NCI-H2029 treated with DMSO at 0.1 percent for 48 hours (cell line): ENCODE measurements at regions not wholly inside any gene's neighbourhood (a gene's known extent, or its start where the extent isn't known, plus 50 kb on each side); places are given as distances from the start of the nearest gene placed in this dataset.

Experiments used
- DNase-seq: peaks from one replicate; lab custom pipeline; 2025; lab: John Stamatoyannopoulos, UW

DNA sequence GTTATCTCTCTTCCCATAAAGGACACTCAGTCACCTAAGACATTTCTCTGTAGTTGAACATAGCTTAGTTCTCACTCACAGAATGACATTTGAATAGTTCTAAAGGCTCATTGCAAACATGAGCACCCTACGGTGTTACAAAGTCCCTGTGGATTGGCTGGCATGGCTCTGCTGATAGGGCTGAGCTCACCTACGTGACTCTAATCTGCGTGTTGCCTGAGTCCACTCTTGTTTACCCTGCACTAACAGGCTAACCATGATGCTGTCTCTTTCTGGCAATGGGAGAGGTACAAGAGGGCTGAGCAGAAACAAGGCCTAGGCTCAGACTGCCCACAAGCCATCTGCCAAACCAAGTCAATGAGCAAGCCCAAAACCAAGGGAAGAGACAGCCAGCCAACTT, 103.6 kb downstream of the PALM2AKAP2 start:
- DNase-seq = no peak

DNA sequence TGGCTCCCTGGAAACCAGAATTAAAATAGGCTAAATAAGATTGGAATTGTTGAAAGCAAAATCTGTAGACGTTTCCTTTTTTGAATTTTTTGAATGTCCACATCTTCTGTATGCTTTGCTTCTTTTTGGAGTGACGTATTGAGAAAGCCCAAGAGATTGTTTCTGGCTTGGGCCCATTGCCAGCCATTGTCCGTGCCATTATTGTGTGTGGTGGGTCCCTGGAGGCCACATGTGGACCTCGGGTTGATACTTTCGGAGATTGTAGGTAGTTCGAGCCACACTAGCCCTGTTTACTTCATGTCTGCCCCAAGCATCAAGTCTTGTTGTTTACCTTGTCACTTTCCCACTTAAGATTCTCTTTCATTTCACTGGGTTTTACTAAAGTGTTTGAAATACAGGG, 106.0 kb downstream of the PALM2AKAP2 start:
- DNase-seq = no peak

DNA sequence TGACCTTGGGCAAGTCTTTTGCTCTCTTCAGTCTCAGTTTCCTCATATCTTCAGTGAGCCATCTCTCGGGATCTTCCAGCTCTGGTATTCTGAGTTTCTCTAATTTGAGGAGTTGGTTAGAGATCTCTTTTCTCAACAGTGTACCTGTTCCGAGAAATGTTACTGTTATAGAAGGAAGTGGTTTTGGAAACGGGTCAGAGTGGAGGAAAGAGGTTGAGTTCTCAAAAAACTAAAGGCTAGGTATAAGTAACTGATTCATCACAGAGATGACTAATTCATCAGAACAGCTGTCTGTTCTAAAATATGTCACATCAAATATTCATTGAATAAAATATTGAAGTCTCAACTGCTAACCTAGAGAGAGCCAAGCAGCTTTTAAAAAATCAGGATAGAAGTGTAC, 106.6 kb downstream of the PALM2AKAP2 start:
- DNase-seq = no peak

DNA sequence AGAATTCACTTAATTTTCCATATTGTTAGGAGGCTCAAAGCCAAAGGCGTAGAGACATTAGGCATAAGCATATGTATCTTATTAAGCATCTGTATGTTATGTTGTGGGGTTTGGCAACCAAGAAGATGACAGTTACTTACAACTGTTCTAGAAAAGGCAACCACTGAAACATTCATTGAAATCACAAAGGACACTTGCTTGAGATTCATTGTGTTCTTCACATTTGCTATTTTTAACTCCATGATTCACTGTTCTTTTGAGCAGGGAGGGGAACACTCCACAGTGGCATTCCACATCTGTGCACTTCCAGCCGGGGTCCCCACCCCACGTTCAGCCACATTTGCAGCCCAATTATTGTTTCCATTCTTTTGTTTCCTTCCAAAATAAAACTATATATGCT, 107.1 kb downstream of the PALM2AKAP2 start:
- no peak for DNase-seq

DNA sequence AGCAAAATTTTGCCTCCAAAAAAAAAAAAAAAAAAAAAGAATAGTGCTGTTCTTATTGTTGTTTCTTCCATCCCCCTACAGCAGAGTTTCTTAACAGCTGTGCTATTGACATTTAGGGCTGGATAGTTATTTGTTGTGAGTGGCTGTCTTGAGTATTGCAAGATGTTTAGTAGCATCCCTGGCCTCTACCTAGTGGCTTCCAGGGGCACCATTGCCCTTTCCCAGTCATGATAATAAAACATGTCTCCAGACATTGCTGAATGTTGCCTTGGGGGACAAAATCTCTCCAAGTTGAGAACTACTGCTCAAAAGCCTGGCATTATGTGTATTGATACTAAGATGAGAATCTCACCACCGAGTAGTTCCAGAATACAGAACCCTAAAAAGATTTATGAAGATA, 108.7 kb downstream of the PALM2AKAP2 start:
- no peak for DNase-seq

DNA sequence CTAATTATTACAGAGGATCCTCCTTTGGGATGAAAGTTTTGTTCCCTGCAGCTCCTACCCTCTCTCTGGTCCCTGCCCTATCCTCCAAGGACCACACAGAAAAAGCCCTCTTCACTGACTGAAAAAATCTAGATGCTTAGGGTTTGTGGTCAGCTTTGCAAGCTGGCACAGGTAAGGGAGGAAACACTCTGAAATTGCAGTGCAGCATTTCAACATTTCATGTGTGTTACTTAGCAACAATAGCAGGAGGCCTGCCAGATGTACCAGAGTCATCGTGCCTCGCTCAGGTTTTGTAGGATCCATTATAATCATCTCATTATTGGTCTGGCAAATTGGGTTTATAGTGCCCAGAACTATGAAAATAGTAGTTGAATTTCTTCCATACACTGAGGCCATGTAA, 109.5 kb downstream of the PALM2AKAP2 start:
- no peak for DNase-seq

DNA sequence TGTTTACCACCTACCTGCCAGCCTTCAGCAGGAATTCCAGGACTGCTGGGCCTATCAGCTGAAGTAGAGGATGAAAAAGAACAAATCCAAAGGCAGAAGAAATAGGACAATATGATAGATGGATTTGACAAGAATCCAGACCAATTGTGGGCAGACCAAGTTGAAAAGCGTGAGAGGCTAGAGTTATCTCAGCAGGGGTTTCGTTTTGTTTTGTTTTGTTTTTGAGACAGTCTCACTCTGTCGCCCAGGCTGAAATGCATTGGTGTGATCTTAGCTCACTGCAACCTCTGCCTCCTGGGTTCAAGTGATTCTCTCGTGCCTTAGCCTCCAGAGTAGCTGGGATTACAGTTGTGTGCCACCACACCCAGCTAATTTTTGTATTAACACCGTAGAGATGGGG, 113.2 kb downstream of the PALM2AKAP2 start:
- DNase-seq = no peak

DNA sequence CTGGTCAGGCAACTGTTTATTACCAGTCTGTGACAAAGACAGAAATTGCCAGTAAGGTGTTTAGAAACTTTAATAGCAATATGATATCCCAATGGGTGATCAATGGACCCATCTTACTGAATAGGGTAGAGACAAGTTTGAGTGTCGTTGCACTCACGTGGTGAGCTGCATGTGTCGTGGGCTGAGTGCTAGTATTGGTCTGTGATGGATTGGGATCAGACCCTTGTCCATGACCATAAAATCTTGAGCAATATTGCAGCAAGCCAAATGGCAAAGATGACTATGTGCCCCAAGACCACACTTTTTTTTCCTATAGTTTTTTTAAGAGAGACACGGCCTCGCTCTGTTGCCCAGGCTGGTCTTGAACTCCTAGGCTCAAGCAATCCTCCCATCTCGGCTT, 114.5 kb downstream of the PALM2AKAP2 start:
- no peak for DNase-seq

DNA sequence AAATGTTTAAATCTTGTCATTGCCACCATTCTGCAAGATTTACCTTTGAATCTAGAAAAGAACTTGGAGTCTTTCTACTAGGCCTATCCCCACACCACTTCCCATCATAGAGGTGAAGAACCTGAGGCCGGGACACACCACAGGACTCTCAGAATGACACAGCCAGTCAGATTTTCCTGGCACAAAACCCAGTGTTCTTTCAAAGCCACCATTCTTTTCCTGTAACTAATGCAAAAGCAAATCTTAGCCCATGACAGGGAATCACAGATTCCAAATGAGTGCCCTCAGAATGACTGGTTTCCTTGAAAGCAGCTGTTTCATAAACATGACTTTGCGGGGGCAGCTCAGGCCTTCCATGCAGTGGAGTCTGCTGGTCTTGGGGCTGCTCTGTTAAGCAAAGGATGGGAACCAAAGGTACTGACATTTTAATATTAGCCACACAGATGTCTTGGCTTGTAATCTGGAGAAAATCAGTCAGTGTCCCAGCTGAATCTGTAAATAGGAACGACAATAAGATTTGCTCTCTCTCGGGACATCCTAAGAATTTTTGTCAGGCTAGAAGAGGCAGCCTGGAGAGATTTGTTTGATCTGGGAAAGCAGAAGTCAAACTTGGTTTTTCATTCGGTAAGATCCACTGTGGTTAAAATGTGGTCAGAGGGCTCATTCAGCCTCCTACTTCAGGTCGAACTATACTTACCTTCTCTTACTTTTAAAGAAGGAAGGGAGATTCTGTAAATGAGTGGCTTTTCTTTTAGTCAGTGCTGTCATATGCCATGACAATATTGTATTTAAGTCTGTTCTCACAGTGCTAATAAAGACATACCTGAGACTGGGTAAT, 115.1 kb downstream of the PALM2AKAP2 start:
- DNase-seq = no peak

DNA sequence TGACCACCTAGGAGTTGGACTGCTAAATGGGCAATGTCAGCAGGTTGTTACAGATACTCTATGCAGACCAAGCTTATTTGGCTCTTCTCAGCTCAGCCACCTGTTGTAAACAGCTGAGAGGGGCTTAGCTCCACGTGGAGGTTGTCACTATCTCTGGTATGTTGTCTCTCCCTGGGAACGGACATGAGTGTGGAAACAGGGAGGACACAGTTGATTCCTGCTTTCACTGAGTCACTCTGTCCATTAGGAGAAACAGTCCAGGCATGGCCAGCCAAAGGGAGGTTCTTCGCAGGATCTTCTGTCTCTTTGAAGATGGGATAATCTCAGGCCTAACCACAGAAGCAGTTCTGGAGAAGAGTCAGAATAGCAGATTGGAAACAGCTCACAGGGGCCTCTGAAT, 121.2 kb downstream of the PALM2AKAP2 start:
- no peak for DNase-seq

DNA sequence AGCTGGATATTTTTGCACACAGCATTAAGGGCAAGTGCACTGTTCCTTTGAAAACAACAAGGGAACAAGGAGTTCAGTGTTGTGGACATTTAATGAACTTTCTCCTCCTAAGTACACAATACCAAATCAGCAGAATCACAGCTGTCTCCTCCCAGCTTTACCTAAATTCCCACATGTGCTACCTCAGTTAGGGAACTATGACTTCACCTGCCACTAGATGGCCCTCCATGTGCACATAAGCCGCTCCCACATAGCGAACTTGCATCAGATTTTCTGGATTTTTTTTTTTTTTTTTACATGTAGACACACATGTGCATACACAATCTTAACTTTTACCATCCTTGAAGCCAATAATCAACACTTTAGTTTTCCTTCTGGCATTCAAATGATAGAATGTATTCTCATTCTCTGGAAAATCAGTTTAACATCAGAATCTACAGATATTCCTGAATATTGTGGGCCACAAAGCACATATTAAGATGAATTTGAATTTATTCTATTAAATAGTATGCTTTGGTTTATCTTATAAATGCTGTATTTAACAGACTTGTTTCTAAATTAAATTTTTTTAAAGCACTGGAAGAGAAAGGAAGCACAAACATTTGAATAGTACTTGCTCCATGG, 123.6 kb downstream of the PALM2AKAP2 start:
- peak; percentile 59 for DNase-seq

DNA sequence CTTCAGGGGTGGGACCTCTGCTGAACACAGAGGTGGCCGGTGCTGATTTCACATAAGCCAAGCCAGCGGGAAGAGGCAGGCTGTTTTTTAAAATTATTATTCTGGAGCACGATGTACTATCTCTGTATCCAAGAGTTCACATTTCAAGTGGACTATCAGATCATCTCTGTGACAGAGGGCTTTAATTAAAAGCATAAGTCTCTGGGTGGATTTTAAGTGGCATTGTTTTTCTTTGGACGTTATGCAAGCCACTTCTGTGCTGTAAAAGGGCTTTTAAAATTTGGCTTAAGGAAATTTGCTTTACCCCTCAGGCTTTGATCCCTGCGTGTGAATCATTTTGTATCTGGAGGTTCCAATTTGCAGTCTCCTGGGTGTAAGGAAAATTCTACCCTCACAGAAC, 124.7 kb downstream of the PALM2AKAP2 start:
- DNase-seq = no peak

DNA sequence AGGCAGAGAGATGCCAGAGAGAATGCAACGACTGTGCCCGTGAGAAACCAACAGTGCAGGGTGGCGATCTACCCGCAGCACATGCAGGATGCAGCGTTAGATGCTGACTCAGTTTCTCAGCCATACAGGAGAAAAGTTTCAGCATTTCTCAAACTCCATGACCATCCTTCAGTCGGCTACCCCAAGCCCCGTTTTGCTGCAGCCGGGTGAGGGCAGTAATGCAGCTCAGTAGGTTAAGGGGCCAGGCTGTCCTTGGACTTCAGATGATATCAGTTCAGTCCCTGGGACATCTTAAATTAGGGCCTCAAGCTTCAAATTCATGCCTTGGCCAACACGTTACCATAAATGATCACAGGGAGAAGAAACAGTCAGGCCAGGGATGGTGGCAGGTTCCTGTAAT, 125.5 kb downstream of the PALM2AKAP2 start:
- DNase-seq = no peak

DNA sequence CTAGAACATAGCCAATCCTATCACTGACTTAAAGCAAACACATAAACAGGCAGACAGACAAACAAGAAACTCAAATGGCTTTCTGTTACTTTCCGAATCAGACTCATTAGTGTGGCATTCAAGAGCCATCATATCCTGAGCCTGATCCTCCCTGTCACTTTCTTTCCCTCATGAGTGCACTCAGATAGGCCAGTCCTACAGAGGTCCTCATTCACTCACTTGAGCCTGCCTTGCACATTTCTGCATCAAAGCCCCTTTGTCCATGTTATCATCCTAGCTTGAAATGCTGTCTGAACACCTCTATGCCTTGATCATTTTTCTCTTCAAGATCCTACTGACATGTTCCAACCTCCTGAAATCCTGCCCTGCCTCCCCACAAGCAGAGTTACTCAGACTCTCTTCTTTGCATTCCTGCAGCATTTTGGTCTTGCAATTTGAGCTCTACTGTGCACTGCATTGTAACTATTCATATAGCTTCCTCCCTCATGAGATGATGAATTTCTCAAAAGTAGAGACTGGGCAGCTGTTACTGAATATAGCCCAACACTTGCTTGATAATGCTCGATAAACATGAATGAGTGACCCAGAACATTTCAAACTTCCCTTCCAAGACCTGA, 126.9 kb downstream of the PALM2AKAP2 start:
- no peak for DNase-seq

DNA sequence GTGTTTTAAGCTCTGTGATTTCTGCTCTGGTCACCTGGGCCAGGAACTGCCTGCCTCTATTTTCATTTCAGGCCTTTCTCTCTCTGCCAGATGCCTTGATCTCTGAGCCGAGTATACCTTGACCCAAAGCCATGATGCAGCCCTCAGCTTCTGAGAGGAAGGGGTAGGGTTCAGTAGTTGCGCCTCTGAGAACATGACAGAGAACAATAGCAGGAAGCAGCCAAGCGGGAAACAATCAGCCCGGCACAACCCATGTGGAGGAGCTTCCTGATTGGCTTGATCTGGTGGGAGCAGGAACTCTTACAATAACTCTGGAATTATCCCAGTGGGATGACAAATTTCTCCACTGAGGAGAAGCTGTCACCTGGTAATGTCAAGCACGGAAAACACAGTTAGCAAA, 127.4 kb downstream of the PALM2AKAP2 start:
- DNase-seq = no peak

DNA sequence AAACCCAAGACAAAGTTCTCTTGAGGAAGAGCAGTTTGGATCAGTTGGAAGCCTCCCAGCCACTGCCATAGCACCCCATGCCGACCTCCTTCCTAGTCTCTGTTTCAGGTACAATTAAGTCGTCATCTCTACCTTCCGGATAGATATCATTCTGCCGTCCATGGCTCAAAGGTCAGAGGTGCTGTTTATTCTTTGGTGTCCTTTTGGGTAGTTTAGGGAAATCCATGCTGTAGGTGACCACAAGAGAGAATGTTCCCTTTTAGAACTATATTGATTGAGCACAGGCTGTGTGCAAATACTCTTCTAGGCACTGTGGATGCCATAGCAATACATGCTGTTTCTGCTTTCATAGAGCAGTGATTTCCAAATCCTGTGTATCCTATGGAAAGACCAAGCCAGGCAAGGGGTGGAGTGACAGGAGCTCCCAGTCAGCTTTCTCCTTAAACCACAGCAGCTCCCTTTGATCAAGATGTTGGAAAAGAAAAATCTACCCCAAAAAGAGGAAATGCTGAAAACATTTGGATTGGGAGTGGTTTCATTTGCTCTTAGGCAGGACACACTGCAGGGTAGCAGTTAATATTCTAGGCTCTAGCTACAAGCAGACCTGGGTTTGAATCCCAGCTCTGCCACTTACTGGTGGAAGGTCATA, 127.9 kb downstream of the PALM2AKAP2 start:
- no peak for DNase-seq

DNA sequence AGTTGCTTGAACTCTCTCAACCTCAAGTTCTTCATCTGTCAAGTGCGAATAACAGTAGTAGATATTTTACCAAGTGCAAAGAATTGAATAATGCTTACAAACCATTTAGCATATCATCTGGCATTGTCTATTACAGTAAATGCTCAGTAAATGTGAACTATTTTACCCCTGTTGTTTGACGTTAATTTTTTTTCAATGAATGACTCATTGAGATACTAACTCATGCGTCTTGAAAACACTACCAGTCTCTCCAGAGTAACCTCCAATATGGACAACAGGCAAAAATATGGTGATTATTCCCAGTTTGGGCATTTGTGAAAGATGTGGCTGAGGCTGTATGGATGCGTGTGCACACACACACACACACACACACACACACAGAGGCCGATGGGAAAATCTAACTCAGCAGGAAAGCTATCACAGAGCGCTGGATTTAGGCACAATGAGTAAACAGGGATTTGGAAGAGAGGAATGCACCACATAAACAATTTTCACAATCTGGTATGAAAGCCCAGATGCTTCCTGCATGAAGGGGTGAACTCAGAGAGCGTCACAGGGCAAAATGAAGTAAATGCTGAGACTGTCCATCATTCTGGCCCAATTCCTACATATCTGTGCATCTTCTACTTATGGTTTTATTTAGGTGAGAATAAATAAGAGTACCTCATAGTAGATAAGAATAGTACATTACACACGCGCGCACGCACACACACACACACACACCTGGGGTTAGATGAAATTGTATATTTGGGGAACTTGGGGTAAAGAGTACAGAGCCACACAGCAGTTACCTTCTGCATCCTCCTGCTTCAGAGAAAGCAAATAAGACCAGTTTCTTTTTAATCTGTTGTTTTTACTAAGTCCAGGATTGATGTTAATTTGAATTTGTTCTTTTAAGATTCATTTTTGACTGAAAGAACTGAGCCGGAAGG, 128.7 kb downstream of the PALM2AKAP2 start:
- DNase-seq = no peak

DNA sequence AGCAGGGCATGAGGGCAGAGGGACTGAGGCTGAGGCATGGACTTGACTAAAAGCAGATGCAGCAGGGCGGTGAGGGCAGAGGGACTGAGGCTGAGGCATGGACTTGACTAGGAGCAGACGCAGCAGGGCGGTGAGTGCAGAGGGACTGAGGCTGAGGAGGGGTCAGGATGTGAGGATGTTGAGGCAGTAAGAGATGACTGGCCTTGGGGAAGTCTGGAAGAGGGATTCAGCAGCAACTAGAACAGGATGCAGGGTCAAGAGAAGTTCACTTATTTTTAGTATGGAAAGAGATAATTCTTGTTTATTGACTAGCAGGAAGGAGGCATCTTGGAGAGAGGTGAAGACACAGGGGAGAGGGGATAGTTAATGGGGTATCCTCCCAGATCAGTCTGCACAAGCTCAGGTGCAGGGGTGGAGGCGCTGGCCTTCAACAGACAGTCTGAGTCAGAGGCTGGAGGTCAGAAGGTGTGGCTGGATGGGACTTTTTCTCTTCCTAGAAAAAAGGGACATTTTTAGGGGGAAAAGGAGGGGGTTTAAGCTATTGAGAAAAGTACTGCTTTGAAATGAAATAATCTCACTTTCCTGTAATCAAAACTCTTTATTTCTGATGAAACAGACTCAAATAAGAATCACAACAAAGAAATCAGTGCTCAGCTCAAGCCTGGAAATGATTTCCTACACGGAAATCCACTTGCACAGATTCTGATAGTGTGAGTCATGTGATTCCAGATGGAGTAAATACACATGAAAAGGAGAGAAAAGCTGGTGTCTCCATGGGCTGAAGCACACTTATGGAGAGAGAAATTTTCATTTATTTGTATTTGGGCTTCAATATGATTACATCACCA, 130.9 kb downstream of the PALM2AKAP2 start:
- no peak for DNase-seq

DNA sequence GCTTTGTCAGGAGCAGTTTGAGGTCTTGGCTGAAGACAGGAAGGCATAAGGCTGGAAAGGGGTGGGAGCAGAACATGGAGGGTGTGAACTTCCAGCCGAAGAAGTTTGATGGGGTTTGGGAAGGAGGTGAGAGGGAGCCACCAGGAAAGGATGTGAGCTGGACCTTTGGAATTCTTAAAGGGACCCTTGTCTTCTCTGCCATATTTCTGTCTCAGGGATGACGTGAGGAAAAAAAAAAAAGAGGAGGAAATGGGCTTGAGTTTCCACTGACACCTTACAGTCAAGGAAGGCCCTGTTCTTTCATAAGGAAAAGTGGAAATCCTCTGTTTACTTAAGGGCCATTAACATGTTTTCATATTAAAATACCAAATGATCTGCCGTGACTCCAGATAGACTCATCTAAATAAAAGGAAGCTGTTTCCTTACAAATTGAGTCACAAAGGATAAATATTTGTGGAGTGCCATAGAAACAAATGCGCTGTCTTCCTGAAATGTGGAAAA, 132.1 kb downstream of the PALM2AKAP2 start:
- DNase-seq = no peak

DNA sequence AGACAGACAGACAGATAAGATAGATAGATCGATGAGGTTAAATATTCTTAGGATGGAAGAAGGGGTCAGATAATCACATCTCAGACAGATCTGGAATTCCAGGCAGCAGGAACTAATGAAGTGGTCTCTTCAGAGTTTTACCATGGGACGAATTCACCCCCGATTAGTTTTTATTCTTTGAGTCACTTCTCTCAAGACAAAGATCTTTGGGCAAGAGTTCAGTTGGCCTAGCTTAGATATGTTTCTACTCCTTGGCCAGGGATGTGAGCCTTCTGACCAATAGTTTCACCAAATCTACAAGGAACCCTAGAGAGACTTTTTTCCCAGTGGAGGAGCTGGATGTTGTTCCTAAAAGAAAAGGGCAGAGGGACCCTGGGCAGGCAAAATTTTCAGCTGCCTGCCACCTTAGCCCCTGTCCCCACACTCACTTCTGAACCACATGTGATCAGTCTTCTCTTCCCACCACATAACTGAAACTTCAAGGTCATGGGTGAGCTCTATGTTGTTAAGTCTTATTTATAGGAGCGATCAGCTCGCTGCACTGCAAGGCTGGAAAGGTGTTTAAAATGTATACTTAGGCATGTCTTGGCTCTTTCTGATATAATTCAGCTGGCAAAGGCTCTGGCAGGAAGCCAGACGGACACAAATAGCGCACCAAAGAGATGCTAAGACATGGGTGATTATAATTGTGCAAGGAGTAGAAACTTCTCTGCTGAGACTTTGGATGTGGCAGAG, 132.9 kb downstream of the PALM2AKAP2 start:
- no peak for DNase-seq
